Kidney tubule cell (primary cell): ENCODE measurements at regions not wholly inside any gene's neighbourhood (a gene's known extent, or its start where the extent isn't known, plus 50 kb on each side); places are given as distances from the start of the nearest gene placed in this dataset.
A peak's percentile ranks its signal among the peaks of the same experiment; 100 is the strongest.

Experiments
- DNase-seq: peaks from one replicate; pipeline ENCODE4 v3.0.0-alpha.2; 2018; ENCODE audit warnings: low spot score

- DNase-seq, result no peak
Measured at GRCh38 chr7:56291-56913, 136.0 kb upstream of the FAM20C start.

DNA sequence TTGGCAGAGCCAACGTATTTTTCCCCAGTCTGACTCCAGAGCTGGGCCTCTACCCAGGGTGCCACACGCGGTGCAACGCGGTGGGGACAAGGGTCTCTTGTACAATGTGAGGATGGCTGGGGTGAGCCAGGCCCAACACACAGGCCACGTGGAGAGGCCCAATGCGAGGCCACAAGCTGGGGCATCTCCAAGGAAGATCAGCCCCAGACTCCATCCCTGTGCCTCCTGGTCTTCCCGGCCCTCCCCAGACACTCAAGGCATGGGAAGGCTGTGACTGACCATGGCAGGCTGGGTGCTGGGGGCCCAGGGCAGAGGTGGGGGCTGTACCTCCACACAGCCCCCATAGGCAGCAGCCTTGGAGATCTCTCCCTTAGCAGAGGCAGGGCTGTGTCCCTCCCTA lies 135.3 kb upstream of the FAM20C start:
- DNase-seq, result no peak

GRCh38 chr7:57482-58255 lies 134.7 kb upstream of the FAM20C start:
- DNase-seq, result no peak

- DNase-seq, result no peak
Measured at GRCh38 chr7:58316-58715, 134.1 kb upstream of the FAM20C start.

DNA sequence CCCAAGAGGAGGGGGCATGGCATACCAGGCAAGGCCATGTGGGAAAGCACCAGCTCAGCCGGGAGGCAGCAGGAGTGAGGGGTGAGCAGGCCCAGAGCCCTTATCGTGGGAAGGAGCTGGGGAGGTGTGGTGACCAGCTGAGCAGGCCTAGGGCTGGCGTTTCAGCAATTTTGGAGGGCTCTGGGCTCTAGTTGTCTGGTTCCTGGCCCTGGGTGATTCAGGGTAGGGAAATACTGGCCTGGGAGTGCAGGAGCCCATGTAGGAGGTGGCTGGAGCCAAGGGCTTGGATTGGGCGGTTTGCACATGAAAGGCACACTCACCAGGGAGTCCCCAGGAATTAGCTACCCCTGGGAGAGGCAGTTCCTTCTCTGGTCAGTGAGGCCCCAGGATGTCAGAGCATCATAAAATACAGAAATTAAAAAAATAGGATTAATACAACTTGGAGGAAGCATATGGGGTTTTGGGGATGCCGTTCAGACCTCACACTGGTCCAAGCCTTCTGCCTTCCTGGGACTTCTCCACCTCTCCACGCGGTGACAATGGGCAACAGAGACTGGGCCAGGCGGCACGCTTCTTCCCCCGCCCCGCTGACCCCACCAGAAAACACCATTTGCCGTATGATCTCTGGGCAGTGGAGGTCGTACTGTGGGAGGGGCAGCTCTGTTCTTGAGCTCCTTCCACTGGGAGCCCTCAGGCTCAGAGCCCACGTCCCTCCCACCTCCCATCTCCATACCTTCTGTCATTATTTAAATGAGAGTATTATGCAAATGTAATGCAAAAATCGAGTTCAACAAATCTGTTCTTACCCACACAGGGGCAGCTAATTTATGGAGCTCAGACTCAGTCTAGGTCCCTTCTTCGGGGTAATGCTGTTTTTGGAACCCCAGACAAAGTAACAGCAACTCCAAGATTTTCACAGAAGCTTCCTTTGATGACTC lies 133.0 kb upstream of the FAM20C start:
- DNase-seq, result no peak

DNA sequence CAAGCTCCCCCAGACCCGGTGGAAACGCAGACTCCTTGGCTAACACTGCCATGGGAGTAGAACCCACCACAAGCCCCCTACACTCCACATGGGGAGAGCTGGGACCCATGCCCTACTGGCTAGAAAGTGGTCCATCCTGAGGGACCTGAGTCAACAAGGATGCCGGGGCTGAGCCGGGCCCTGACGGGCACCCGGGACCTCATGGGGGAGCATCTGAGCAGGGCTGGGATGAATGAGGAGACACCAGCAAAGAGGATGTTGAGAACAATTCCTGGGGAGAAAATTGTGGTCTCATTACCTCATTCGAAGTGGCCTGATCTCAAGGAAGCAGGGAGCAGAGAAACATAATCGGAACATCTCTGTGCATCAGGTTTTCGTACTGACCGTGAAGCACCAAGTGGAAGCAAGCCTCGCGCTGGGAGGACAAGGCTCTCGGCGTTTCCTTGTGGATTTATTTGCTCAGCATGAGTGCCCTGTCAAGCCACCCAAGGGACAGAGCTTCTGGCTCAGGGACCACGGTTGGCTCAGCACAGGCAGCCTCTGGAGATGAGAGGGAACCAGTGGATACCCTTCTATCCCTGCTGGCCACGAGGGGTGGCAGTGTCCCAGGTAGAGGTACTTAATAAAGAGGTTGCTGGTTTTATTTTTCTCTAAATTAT lies 132.2 kb upstream of the FAM20C start:
- no peak for DNase-seq

GRCh38 chr7:60706-61105 lies 131.7 kb upstream of the FAM20C start:
- no peak for DNase-seq

DNA sequence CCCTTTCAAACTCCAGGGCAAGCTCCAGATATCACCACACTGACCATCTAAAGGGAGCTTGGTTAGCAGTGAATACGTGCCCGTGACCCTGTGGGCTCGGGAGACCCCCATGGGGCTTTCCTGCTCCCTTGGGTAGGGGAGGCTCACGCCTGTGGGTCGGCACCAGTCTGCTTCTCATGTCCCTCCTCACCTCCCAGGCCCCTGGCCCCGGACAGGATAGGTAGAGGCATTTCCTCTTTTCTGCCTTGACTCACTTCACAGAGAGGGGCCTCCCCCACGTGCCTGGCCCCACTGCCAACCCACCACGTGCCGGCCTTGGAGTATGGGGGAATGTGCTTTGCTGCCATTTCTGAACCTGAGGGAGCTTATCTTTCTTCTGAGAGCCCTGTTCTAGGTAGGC lies 131.3 kb upstream of the FAM20C start:
- no peak for DNase-seq

- no peak for DNase-seq
Measured at GRCh38 chr7:61576-62360, 130.6 kb upstream of the FAM20C start.

GRCh38 chr7:62361-63116 lies 129.8 kb upstream of the FAM20C start:
- no peak for DNase-seq

DNA sequence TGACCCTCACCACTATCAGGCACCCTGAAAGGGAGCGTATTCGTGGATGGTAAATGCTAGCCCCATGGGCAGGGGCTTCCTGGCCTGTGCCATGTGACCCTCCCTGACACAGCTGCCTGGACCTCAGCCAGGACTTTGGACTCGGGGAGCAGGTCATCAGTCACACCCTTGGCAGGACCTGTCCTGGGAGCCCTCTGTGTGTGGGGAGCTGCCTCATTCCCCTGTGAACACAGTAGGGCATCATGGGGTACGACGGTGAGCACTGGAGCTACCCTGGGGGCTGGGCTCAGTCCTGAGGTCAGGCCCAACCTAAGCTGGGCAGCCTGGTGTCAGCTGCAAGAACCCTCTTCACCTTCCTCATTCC lies 129.3 kb upstream of the FAM20C start:
- DNase-seq, result no peak

DNA sequence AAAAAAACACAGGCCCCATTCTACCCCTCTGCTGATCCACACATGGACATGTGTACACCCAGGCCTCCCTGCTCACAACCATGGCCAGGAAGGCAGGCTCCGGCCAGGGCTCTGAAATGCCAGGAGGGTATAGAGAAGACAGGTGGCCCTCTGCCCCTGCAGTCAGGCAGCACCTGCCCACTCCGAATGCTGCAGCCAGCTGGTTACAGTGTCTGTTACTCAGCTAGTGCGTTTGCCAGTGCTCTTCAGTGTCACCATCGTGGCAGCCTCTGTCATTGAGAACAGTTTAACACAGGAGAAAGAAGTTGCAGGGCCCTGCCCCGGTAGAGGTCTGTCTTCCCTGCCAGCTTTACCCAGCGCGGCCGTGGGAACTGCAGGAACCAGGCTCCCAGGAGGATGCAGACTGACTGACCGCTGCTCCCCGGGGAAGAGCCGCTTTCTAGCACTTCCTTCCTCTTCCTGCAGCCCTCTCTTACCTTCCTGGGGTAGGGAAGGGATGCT lies 128.8 kb upstream of the FAM20C start:
- DNase-seq, result no peak

DNA sequence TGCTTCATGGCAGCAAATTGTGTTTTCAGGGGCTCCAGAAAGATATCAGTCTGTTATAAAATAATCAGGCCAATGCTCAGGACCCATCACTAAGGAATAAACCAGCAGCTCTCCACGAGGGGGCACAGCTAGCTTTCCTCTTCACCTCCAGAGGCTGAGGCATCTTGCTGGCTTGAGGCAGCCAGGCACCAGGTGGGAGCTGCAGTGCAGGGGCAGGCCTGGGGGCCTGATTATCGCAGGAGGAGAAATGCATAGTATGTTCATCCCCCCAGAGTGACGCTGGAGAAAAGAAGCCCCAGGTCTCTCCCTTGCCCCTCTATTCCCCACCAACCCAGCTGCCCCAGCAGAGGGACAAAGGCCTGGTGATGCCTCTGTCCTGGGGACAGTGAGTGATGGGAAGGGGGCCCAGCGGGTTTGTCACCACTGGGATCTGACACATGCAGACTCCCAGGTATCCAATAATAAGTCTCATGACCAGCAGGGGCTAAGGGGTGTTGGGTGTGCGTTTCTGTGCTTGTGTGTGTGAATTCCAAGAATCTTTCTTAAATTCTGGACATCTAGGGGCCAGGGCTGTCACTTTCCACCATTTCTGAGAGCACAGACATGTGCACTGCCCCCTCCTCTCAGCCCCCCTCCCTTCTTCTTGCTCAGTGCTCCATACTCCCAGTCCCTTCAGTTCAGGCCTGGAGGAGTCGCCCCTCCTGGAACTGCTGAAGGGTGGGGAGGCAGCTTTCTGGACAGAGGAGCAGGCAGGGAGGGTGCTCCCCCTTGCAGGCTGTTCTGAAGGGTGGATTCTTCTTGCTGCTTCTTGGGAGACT lies 128.1 kb upstream of the FAM20C start:
- DNase-seq, result peak; percentile 63

- peak; percentile 59 for DNase-seq
Measured at GRCh38 chr7:64916-65341, 127.4 kb upstream of the FAM20C start.

GRCh38 chr7:65554-65953 lies 126.8 kb upstream of the FAM20C start:
- DNase-seq, result peak; percentile 66

DNA sequence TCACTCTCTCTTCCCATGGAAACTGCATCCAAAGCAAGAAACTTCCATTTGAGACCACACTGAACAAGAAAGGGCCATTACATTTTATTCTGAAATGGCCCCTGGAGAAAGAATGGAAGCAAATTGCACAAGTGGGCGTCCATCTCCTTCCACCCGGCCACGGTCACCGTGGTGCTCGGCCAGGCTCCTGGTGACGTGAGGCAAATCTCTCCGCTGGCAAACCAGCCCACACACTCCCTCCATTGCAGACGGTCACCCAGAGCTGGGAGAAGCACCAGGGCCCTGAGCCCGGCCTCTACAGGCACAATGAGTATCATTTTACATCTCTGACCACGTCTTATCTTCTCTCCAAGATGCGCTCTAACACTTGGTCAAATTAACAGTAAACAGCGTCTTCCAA lies 126.1 kb upstream of the FAM20C start:
- DNase-seq, result no peak

- no peak for DNase-seq
Measured at GRCh38 chr7:66741-67140, 125.6 kb upstream of the FAM20C start.

DNA sequence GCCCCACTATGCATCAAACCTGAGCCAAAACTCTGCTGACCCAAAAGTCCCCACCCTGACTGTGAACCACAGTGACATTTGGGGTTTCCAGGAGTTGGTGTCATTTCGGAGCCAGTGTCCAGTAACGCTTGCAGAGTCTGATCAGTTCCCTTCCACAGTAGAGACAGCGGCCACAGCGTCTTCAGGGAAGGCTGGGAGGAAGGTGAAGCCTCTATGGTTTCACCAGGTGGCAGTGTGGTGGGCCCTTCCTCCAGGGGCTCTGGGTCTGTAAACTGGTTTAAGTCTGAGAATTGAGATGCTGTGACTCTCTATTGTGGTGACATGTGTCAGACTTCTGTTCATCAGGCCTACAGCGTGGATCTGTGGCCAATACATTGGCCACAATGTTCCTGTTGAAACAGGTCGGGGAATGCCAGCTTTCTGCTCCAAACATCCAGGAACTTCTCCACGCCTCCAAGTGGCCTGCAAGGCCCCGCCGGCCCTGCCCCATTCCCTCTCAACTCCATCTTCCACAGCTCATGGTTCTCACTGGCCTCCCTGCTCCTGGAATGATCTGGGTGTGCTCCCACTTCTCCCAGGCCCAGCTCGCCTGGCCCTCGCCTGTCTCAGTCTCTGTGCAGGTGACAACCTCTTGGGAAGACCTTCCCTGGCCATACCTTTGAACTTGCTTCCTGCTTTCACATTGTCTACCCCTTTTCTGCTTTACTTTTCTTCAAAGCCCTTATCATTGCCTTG lies 124.5 kb upstream of the FAM20C start:
- DNase-seq, result peak; percentile 71

GRCh38 chr7:68629-69028 lies 123.7 kb upstream of the FAM20C start:
- DNase-seq, result peak; percentile 37
